ENCODE measurements at regions not wholly inside any gene's neighbourhood (a gene's known extent, or its start where the extent isn't known, plus 50 kb on each side); places are given as distances from the start of the nearest gene placed in this dataset.
"Not testable (repeated sequence)": the region's sequence is repeated elsewhere in the genome, so short reads cannot be mapped to it uniquely, and the experiment has no call there.

- WGBS = 73% methylated on average over 1 of the region's 1 CpG
- H3K9ac ChIP-seq (ENCODE audit: low read depth in 1 of 2, low read length in 2 of 2) = no peak overlapping the region
- no peaks in the 10 kb centered on the region for H3K4me1 ChIP-seq (ENCODE audit: control insufficient read depth in 4 of 4, insufficient read depth in 4 of 4, low read length in 3 of 4)
- no peak overlapping the region for H3K4me3 ChIP-seq (ENCODE audit: low read depth in 1 of 3, low read length in 3 of 3)
- H3K27ac ChIP-seq (ENCODE audit: low read depth in 1 of 2, low read length in 2 of 2) = no peak overlapping the region
- H3K27me3 ChIP-seq (ENCODE audit: control insufficient read depth in 4 of 4, insufficient read depth in 4 of 4, low read length in 3 of 4) = peaks cover 0 to 2% (median 0%) of the 10 kb centered on the region in 4 donors
- H3K36me3 ChIP-seq (ENCODE audit: control insufficient read depth in 4 of 4, insufficient read depth in 3 of 4, low read depth in 1 of 4, low read length in 3 of 4) = no peaks in the 10 kb centered on the region
- no peaks in the 10 kb centered on the region for H3K9me3 ChIP-seq (ENCODE audit: control insufficient read depth in 4 of 4, low read length in 3 of 4)
- no peak for TF ChIP-seq HNF4G (IDR thresholded peaks at IDR 0.05)
- no peak for TF ChIP-seq EGR1 (IDR thresholded peaks at IDR 0.05; ENCODE audit: low read depth in 2 of 2)
- TF ChIP-seq TAF1 (conservative IDR thresholded peaks at IDR 0.05) = no peak
- no peak for TF ChIP-seq ZBTB33 (IDR thresholded peaks at IDR 0.05)
- no peak for DNase-seq (ENCODE audit: low spot score)
Measured at GRCh38 chr11:82034527-82034926, 699.1 kb downstream of the FAM181B start.

DNA sequence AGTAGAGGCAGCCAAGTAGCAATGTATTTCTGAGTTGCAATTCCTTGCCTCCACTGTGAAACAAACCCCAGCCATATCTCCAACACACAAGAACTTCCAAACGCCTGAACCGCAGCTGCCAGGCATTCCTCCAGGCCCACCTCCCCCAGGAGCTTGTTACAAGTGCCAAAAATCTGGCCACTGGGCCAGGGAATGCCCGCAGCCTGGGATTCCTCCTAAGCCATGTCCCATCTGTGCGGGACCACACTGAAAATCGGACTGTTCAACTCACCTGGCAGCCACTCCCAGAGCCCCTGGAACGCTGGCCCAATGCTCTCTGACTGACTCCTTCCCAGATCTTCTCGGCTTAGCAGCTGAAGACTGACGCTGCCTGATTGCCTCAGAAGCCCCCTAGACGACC lies 706.3 kb downstream of the FAM181B start:
- not testable (repeated sequence) for H3K4me3 ChIP-seq (ENCODE audit: low read depth in 1 of 3, low read length in 3 of 3); H3K9me3 ChIP-seq (ENCODE audit: control insufficient read depth in 4 of 4, low read length in 3 of 4); H3K27me3 ChIP-seq (ENCODE audit: control insufficient read depth in 4 of 4, insufficient read depth in 4 of 4, low read length in 3 of 4); H3K4me1 ChIP-seq (ENCODE audit: control insufficient read depth in 4 of 4, insufficient read depth in 4 of 4, low read length in 3 of 4); DNase-seq (ENCODE audit: low spot score); H3K27ac ChIP-seq (ENCODE audit: low read depth in 1 of 2, low read length in 2 of 2); H3K36me3 ChIP-seq (ENCODE audit: control insufficient read depth in 4 of 4, insufficient read depth in 3 of 4, low read depth in 1 of 4, low read length in 3 of 4); H3K9ac ChIP-seq (ENCODE audit: low read depth in 1 of 2, low read length in 2 of 2)
- WGBS = 90% methylated on average over 9 of the region's 9 CpGs

DNA sequence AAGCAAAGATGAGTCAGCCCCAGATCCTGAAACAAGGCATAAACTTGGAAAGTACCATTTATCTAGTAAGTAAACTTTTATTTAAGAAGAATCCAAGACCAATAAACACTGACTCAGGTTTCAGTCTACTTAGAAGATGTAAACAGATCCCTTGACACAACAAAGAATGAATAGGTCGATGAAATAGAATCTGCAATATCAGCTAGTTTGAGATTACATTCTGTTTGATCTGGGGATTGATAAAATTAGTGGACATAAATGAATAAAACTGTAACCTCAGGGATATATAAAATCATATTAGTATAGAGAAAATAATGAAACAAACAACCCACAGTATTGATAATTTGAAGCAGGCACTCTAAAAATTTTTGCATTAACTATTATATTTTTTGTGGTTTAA lies 708.9 kb downstream of the FAM181B start:
- TF ChIP-seq JUND (IDR thresholded peaks at IDR 0.05) = no peak
- TF ChIP-seq, protein P1, sequence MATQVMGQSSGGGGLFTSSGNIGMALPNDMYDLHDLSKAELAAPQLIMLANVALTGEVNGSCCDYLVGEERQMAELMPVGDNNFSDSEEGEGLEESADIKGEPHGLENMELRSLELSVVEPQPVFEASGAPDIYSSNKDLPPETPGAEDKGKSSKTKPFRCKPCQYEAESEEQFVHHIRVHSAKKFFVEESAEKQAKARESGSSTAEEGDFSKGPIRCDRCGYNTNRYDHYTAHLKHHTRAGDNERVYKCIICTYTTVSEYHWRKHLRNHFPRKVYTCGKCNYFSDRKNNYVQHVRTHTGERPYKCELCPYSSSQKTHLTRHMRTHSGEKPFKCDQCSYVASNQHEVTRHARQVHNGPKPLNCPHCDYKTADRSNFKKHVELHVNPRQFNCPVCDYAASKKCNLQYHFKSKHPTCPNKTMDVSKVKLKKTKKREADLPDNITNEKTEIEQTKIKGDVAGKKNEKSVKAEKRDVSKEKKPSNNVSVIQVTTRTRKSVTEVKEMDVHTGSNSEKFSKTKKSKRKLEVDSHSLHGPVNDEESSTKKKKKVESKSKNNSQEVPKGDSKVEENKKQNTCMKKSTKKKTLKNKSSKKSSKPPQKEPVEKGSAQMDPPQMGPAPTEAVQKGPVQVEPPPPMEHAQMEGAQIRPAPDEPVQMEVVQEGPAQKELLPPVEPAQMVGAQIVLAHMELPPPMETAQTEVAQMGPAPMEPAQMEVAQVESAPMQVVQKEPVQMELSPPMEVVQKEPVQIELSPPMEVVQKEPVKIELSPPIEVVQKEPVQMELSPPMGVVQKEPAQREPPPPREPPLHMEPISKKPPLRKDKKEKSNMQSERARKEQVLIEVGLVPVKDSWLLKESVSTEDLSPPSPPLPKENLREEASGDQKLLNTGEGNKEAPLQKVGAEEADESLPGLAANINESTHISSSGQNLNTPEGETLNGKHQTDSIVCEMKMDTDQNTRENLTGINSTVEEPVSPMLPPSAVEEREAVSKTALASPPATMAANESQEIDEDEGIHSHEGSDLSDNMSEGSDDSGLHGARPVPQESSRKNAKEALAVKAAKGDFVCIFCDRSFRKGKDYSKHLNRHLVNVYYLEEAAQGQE (IDR thresholded peaks at IDR 0.05) = no peak
- no peak for TF ChIP-seq GABPA (IDR thresholded peaks at IDR 0.05 in 1 of 2, conservative IDR thresholded peaks at IDR 0.05 in 1 of 2)
- no peak for TF ChIP-seq NR2F2 (IDR thresholded peaks at IDR 0.05)
- no peak for TF ChIP-seq FOXA2 (IDR thresholded peaks at IDR 0.05)
- no peak for TF ChIP-seq CTCF (IDR thresholded peaks at IDR 0.05; ENCODE audit: low read depth, low read length, missing input control)
- TF ChIP-seq RAD21 (IDR thresholded peaks at IDR 0.05) = no peak
- TF ChIP-seq, protein P2, sequence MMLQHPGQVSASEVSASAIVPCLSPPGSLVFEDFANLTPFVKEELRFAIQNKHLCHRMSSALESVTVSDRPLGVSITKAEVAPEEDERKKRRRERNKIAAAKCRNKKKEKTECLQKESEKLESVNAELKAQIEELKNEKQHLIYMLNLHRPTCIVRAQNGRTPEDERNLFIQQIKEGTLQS (IDR thresholded peaks at IDR 0.05) = no peak
- no peak for TF ChIP-seq MAX (IDR thresholded peaks at IDR 0.05)
- TF ChIP-seq HNF4G (IDR thresholded peaks at IDR 0.05) = no peak
- no peak for TF ChIP-seq ZBTB33 (IDR thresholded peaks at IDR 0.05)
- no peak for TF ChIP-seq FOXA1 (IDR thresholded peaks at IDR 0.05)
- TF ChIP-seq EGR1 (IDR thresholded peaks at IDR 0.05; ENCODE audit: low read depth in 2 of 2) = no peak
- no peak for TF ChIP-seq YY1 (IDR thresholded peaks at IDR 0.05)
- TF ChIP-seq RXRA (IDR thresholded peaks at IDR 0.05) = no peak
- no peak for TF ChIP-seq SP1 (IDR thresholded peaks at IDR 0.05)
- TF ChIP-seq TAF1 (conservative IDR thresholded peaks at IDR 0.05) = no peak
- no peak for TF ChIP-seq HNF4A (conservative IDR thresholded peaks at IDR 0.05)
- WGBS = 63% methylated on average over 1 of the region's 1 CpG
- no peaks in the 10 kb centered on the region for H3K4me1 ChIP-seq (ENCODE audit: control insufficient read depth in 4 of 4, insufficient read depth in 4 of 4, low read length in 3 of 4)
- no peak for DNase-seq (ENCODE audit: low spot score)
- H3K9me3 ChIP-seq (ENCODE audit: control insufficient read depth in 4 of 4, low read length in 3 of 4) = no peaks in the 10 kb centered on the region
- H3K27ac ChIP-seq (ENCODE audit: low read depth in 1 of 2, low read length in 2 of 2) = no peak overlapping the region
- no peak overlapping the region for H3K9ac ChIP-seq (ENCODE audit: low read depth in 1 of 2, low read length in 2 of 2)
- no peaks in the 10 kb centered on the region for H3K36me3 ChIP-seq (ENCODE audit: control insufficient read depth in 4 of 4, insufficient read depth in 3 of 4, low read depth in 1 of 4, low read length in 3 of 4)
- H3K27me3 ChIP-seq (ENCODE audit: control insufficient read depth in 4 of 4, insufficient read depth in 4 of 4, low read length in 3 of 4) = no peaks in the 10 kb centered on the region
- no peak overlapping the region for H3K4me3 ChIP-seq (ENCODE audit: low read depth in 1 of 3, low read length in 3 of 3)

Data from liver (tissue), 8 donors.